K562 (cell line): ENCODE measurements at regions not wholly inside any gene's neighbourhood (a gene's known extent, or its start where the extent isn't known, plus 50 kb on each side); places are given as distances from the start of the nearest gene placed in this dataset.

ENCODE experiments used
- FOXK2 ChIP-seq, 2 experiments: fragments of 450-650 bp; IDR thresholded peaks in 1 of 2; conservative IDR thresholded peaks in 1 of 2; 2 replicates each; pipeline ENCODE4 v1.6.1; 2016; ENCODE audit warnings: low read depth in 2 of 2, mild to moderate bottlenecking in 1 of 2
- POLR2A ChIP-seq: fragments of 450-650 bp; conservative IDR thresholded peaks from 2 replicates; pipeline ENCODE4 v1.6.1; 2016
- TF ChIP-seq, protein P1 (sequence below), 3 experiments: IDR thresholded peaks in 2 of 3; conservative IDR thresholded peaks in 1 of 3; 2 replicates each; pipeline ENCODE4 v1.5.1; 2011 to 2012; ENCODE audit warnings: low read length in 3 of 3, mild to moderate bottlenecking in 3 of 3, control low read depth in 2 of 3, improper control_type of control experiment in 1 of 3, inconsistent platforms in 1 of 3, low read depth in 1 of 3, mixed read lengths in 1 of 3, moderate library complexity in 1 of 3; ENCODE audit not compliant: insufficient read depth in 2 of 3

DNA sequence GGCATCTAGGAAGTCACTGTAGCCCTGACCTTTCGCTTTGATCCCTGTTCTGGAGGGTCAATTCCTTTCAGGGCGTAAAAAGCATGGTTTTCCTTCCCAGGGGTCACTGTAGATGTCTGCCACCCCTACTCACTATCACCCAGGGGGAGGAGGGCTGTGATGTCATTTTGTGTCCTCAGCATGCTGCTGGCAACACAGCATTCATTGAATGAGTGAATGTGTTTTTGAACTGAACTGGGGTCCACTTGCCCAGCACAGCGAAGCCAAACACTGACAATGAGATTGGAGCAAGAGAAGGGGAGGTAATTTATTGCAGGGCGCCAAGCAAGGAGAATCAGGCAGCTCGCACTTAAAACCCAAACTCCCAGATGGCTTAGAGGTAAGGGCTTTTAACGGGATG is 78.2 kb upstream of the PGBD5 start:
- TF ChIP-seq, protein P1, sequence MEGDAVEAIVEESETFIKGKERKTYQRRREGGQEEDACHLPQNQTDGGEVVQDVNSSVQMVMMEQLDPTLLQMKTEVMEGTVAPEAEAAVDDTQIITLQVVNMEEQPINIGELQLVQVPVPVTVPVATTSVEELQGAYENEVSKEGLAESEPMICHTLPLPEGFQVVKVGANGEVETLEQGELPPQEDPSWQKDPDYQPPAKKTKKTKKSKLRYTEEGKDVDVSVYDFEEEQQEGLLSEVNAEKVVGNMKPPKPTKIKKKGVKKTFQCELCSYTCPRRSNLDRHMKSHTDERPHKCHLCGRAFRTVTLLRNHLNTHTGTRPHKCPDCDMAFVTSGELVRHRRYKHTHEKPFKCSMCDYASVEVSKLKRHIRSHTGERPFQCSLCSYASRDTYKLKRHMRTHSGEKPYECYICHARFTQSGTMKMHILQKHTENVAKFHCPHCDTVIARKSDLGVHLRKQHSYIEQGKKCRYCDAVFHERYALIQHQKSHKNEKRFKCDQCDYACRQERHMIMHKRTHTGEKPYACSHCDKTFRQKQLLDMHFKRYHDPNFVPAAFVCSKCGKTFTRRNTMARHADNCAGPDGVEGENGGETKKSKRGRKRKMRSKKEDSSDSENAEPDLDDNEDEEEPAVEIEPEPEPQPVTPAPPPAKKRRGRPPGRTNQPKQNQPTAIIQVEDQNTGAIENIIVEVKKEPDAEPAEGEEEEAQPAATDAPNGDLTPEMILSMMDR (IDR thresholded peaks at IDR 0.05 in 2 of 3, conservative IDR thresholded peaks at IDR 0.05 in 1 of 3; ENCODE audit: insufficient read depth in 2 of 3, low read depth in 1 of 3, low read length in 3 of 3) = no peak
- no peak for TF ChIP-seq POLR2A
- no peak for TF ChIP-seq FOXK2 (conservative IDR thresholded peaks at IDR 0.05 in 1 of 2, IDR thresholded peaks at IDR 0.05 in 1 of 2; ENCODE audit: low read depth in 2 of 2)
